DND-41 (cell line): ENCODE measurements at regions not wholly inside any gene's neighbourhood (a gene's known extent, or its start where the extent isn't known, plus 50 kb on each side); places are given as distances from the start of the nearest gene placed in this dataset.

ENCODE experiments used
- ATAC-seq: fragments of 200-7000 bp; cut with Tn5 transposase; 3 replicates; pipeline ENCODE4 v1.9.1; 2021; ENCODE audit warnings: low read depth; ENCODE audit not compliant: insufficient read depth
- DNase-seq: peaks from one replicate; pipeline ENCODE4 v3.0.0-alpha.2; 2020
- H2AFZ ChIP-seq: 2 replicates; pipeline ENCODE4 v1.6.0; 2012; ENCODE audit warnings: low read depth, low read length
- H3K27ac ChIP-seq: 2 replicates; pipeline ENCODE4 v1.5.1; 2012; ENCODE audit warnings: low read length, inconsistent platforms
- H3K27me3 ChIP-seq: fragments of 200-600 bp; sonication (generic); 2 replicates; pipeline ENCODE4 v1.6.0; 2012; ENCODE audit warnings: low read length, mild to moderate bottlenecking, inconsistent platforms; ENCODE audit not compliant: insufficient read depth, poor library complexity
- H3K36me3 ChIP-seq: 2 replicates; pipeline ENCODE4 v1.5.1; 2012; ENCODE audit warnings: low read length, inconsistent platforms; ENCODE audit not compliant: insufficient read depth
- H3K4me1 ChIP-seq: 2 replicates; pipeline ENCODE4 v1.5.1; 2012; ENCODE audit warnings: mild to moderate bottlenecking, low read length; ENCODE audit not compliant: insufficient read depth
- H3K4me2 ChIP-seq: 2 replicates; pipeline ENCODE4 v1.6.0; 2012; ENCODE audit warnings: mild to moderate bottlenecking, moderate library complexity, low read length, inconsistent platforms; ENCODE audit not compliant: insufficient read depth
- H3K4me3 ChIP-seq, 2 experiments: fragments of 200-600 bp in 1 of 2; shearing (Covaris generic) in 1 of 2; 2 replicates each; pipeline ENCODE4 v1.5.1; 2012 to 2016; ENCODE audit warnings: inconsistent platforms in 2 of 2, low read length in 2 of 2, mild to moderate bottlenecking in 2 of 2, low read depth in 1 of 2, moderate library complexity in 1 of 2
- H3K79me2 ChIP-seq: 2 replicates; pipeline ENCODE4 v1.6.0; 2012; ENCODE audit warnings: low read length, inconsistent platforms; ENCODE audit not compliant: insufficient read depth
- H3K9ac ChIP-seq: 2 replicates; pipeline ENCODE4 v1.6.0; 2012; ENCODE audit warnings: low read depth, mild to moderate bottlenecking, inconsistent platforms, low read length, moderate library complexity
- H3K9me3 ChIP-seq: 2 replicates; pipeline ENCODE4 v1.5.1; 2012; ENCODE audit warnings: low read length, moderate library complexity, mild to moderate bottlenecking, inconsistent platforms; ENCODE audit not compliant: insufficient read depth, severe bottlenecking
- H4K20me1 ChIP-seq: 2 replicates; pipeline ENCODE4 v1.6.0; 2012; ENCODE audit warnings: low read length; ENCODE audit not compliant: insufficient read depth
- CTCF ChIP-seq: IDR thresholded peaks from 2 replicates; pipeline ENCODE4 v1.5.1; 2012; ENCODE audit warnings: borderline replicate concordance, low read length, moderate library complexity, mild to moderate bottlenecking; ENCODE audit not compliant: poor library complexity, severe bottlenecking; ENCODE audit errors: extremely low read depth
- EZH2 ChIP-seq: IDR thresholded peaks from 3 replicates; pipeline ENCODE4 v1.6.1; 2012; ENCODE audit warnings: borderline replicate concordance, low read depth, mild to moderate bottlenecking, moderate library complexity, low read length, inconsistent platforms; ENCODE audit not compliant: severe bottlenecking

- DNase-seq (no peak), ATAC-seq (no peak)
- H3K9ac ChIP-seq = no peak overlapping the region
- no peaks in the 10 kb centered on the region for H3K4me1 ChIP-seq
- no peaks in the 10 kb centered on the region for H4K20me1 ChIP-seq
- H3K36me3 ChIP-seq = no peaks in the 10 kb centered on the region
- H3K9me3 ChIP-seq = no peaks in the 10 kb centered on the region
- TF ChIP-seq CTCF (no peak), EZH2 (no peak)
- H2AFZ ChIP-seq = no peak overlapping the region
- H3K79me2 ChIP-seq = no peaks in the 10 kb centered on the region
- H3K4me3 ChIP-seq = no peak overlapping the region
- H3K27me3 ChIP-seq = no peaks in the 10 kb centered on the region
- H3K4me2 ChIP-seq = no peak overlapping the region
- no peak overlapping the region for H3K27ac ChIP-seq
Measured at GRCh38 chr2:16135196-16135912, 195.0 kb downstream of the MYCN start.

- no peaks in the 10 kb centered on the region for H4K20me1 ChIP-seq
- no peaks in the 10 kb centered on the region for H3K27me3 ChIP-seq
- no peak overlapping the region for H2AFZ ChIP-seq
- H3K9ac ChIP-seq = no peak overlapping the region
- H3K36me3 ChIP-seq = no peaks in the 10 kb centered on the region
- TF ChIP-seq CTCF (no peak), EZH2 (no peak)
- no peaks in the 10 kb centered on the region for H3K4me1 ChIP-seq
- H3K4me2 ChIP-seq = no peak overlapping the region
- H3K9me3 ChIP-seq = no peaks in the 10 kb centered on the region
- no peak for DNase-seq
- H3K79me2 ChIP-seq = no peaks in the 10 kb centered on the region
- H3K27ac ChIP-seq = no peak overlapping the region
- ATAC-seq = no peak
- no peak overlapping the region for H3K4me3 ChIP-seq
Measured at GRCh38 chr2:16134436-16135165, 194.3 kb downstream of the MYCN start.

GRCh38 chr2:16130906-16131400, 190.6 kb downstream of the MYCN start:
- Histone ChIP-seq H3K36me3 (no peaks in the 10 kb centered on the region), H3K4me3 (no peak overlapping the region), H3K9ac (no peak overlapping the region), H3K79me2 (no peaks in the 10 kb centered on the region), H3K4me1 (no peaks in the 10 kb centered on the region), H3K9me3 (peaks cover 3% of the 10 kb centered on the region), H4K20me1 (no peaks in the 10 kb centered on the region), H3K27me3 (no peaks in the 10 kb centered on the region), H3K27ac (no peak overlapping the region), H2AFZ (no peak overlapping the region), H3K4me2 (no peak overlapping the region)
- no peak for ATAC-seq
- no peak for DNase-seq
- TF ChIP-seq CTCF (no peak), EZH2 (no peak)
